ENCODE measurements at regions not wholly inside any gene's neighbourhood (a gene's known extent, or its start where the extent isn't known, plus 50 kb on each side); places are given as distances from the start of the nearest gene placed in this dataset.

- DNase-seq (ENCODE audit: low spot score) = no peak
These were observed 339.6 kb upstream of the TBL1XR1 start for GRCh38 chr3:177536873-177537272.

- no peak for DNase-seq (ENCODE audit: low spot score)
These were observed 340.3 kb upstream of the TBL1XR1 start for GRCh38 chr3:177537612-177538011.

- DNase-seq (ENCODE audit: low spot score) = no peak
These were observed 340.9 kb upstream of the TBL1XR1 start for GRCh38 chr3:177538048-177538749.

- DNase-seq (ENCODE audit: low spot score) = no peak
These were observed 341.8 kb upstream of the TBL1XR1 start for GRCh38 chr3:177538750-177539730.

- DNase-seq (ENCODE audit: low spot score) = no peak
These were observed 344.3 kb upstream of the TBL1XR1 start for GRCh38 chr3:177541541-177541940.

- DNase-seq (ENCODE audit: low spot score) = no peak
These were observed 348.7 kb upstream of the TBL1XR1 start for GRCh38 chr3:177545964-177546363.

GRCh38 chr3:177547711-177548350 lies 350.5 kb upstream of the TBL1XR1 start:
- no peak for DNase-seq (ENCODE audit: low spot score)

- DNase-seq (ENCODE audit: low spot score) = no peak
These were observed 353.4 kb upstream of the TBL1XR1 start for GRCh38 chr3:177550667-177551066.

- no peak for DNase-seq (ENCODE audit: low spot score)
These were observed 354.2 kb upstream of the TBL1XR1 start for GRCh38 chr3:177551431-177551836.

- DNase-seq (ENCODE audit: low spot score) = no peak
These were observed 354.8 kb upstream of the TBL1XR1 start for GRCh38 chr3:177552051-177552450.

GRCh38 chr3:177553012-177553411 lies 355.7 kb upstream of the TBL1XR1 start:
- no peak for DNase-seq (ENCODE audit: low spot score)

GRCh38 chr3:177553579-177553978 lies 356.3 kb upstream of the TBL1XR1 start:
- no peak for DNase-seq (ENCODE audit: low spot score)

GRCh38 chr3:177554895-177555759 lies 357.8 kb upstream of the TBL1XR1 start:
- DNase-seq (ENCODE audit: low spot score) = no peak

GRCh38 chr3:177557548-177557947 lies 360.3 kb upstream of the TBL1XR1 start:
- DNase-seq (ENCODE audit: low spot score) = no peak

- no peak for DNase-seq (ENCODE audit: low spot score)
These were observed 364.1 kb upstream of the TBL1XR1 start for GRCh38 chr3:177561365-177561764.

GRCh38 chr3:177561769-177562392 lies 364.6 kb upstream of the TBL1XR1 start:
- no peak for DNase-seq (ENCODE audit: low spot score)

GRCh38 chr3:177563243-177563780 lies 366.0 kb upstream of the TBL1XR1 start:
- DNase-seq (ENCODE audit: low spot score) = no peak

- DNase-seq (ENCODE audit: low spot score) = no peak
These were observed 366.5 kb upstream of the TBL1XR1 start for GRCh38 chr3:177563792-177564191.

- no peak for DNase-seq (ENCODE audit: low spot score)
These were observed 368.7 kb upstream of the TBL1XR1 start for GRCh38 chr3:177565981-177566380.

- DNase-seq (ENCODE audit: low spot score) = no peak
These were observed 370.6 kb upstream of the TBL1XR1 start for GRCh38 chr3:177567833-177568232.

GRCh38 chr3:177569193-177569592 lies 371.9 kb upstream of the TBL1XR1 start:
- DNase-seq (ENCODE audit: low spot score) = no peak

All from HuH-7.5 (cell line).